ENCODE measurements at regions not wholly inside any gene's neighbourhood (a gene's known extent, or its start where the extent isn't known, plus 50 kb on each side); places are given as distances from the start of the nearest gene placed in this dataset.

- ChIA-PET POLR2A (no interaction called here), CTCF (no interaction called here)
- Mint-ChIP-seq H3K36me3 (ENCODE audit: low read depth) (no peaks in the 10 kb centered on the region), H3K4me1 (ENCODE audit: low read depth) (no peaks in the 10 kb centered on the region), H3K27ac (no peak overlapping the region), H3K4me3 (no peak overlapping the region), H3K27me3 (peaks cover 9% of the 10 kb centered on the region), H3K9me3 (no peaks in the 10 kb centered on the region)
- H3K4me3 ChIP-seq (ENCODE audit: low read length) = no peak overlapping the region
- H3K4me1 ChIP-seq (ENCODE audit: insufficient read depth, low read length) = no peaks in the 10 kb centered on the region
- no peak overlapping the region for H3K27ac ChIP-seq (ENCODE audit: low read depth in 1 of 2, low read length in 2 of 2)
- no peaks in the 10 kb centered on the region for H3K36me3 ChIP-seq (ENCODE audit: insufficient read depth, low read length)
- ATAC-seq (ENCODE audit: poor library complexity) (no peak), DNase-seq (no peak)
- H3K9me3 ChIP-seq (ENCODE audit: control insufficient read depth in 1 of 2, insufficient read depth in 1 of 2, low read length in 2 of 2) = no peaks in the 10 kb centered on the region
- TF ChIP-seq, protein P1, sequence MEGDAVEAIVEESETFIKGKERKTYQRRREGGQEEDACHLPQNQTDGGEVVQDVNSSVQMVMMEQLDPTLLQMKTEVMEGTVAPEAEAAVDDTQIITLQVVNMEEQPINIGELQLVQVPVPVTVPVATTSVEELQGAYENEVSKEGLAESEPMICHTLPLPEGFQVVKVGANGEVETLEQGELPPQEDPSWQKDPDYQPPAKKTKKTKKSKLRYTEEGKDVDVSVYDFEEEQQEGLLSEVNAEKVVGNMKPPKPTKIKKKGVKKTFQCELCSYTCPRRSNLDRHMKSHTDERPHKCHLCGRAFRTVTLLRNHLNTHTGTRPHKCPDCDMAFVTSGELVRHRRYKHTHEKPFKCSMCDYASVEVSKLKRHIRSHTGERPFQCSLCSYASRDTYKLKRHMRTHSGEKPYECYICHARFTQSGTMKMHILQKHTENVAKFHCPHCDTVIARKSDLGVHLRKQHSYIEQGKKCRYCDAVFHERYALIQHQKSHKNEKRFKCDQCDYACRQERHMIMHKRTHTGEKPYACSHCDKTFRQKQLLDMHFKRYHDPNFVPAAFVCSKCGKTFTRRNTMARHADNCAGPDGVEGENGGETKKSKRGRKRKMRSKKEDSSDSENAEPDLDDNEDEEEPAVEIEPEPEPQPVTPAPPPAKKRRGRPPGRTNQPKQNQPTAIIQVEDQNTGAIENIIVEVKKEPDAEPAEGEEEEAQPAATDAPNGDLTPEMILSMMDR (IDR thresholded peaks at IDR 0.05) = no peak
- no peaks in the 10 kb centered on the region for H3K27me3 ChIP-seq (ENCODE audit: control insufficient read depth in 1 of 2, insufficient read depth in 2 of 2, low read length in 2 of 2)
- intact Hi-C loops (cut with DNase I, micrococcal nuclease) = no loop called here
Measured at GRCh38 chr18:75896865-75897264, 469.4 kb upstream of the SMIM21 start.

GRCh38 chr18:75895135-75895534 is 467.6 kb upstream of the SMIM21 start:
- ChIA-PET CTCF (no interaction called here), POLR2A (no interaction called here)
- TF ChIP-seq, protein P1 (IDR thresholded peaks at IDR 0.05) = no peak
- no peaks in the 10 kb centered on the region for H3K4me1 Mint-ChIP-seq (ENCODE audit: low read depth)
- H3K27me3 Mint-ChIP-seq = peaks cover 13% of the 10 kb centered on the region
- H3K27ac Mint-ChIP-seq = no peak overlapping the region
- Histone ChIP-seq H3K27ac (ENCODE audit: low read depth in 1 of 2, low read length in 2 of 2) (no peak overlapping the region), H3K4me3 (ENCODE audit: low read length) (no peak overlapping the region), H3K27me3 (ENCODE audit: control insufficient read depth in 1 of 2, insufficient read depth in 2 of 2, low read length in 2 of 2) (no peaks in the 10 kb centered on the region), H3K4me1 (ENCODE audit: insufficient read depth, low read length) (no peaks in the 10 kb centered on the region), H3K9me3 (ENCODE audit: control insufficient read depth in 1 of 2, insufficient read depth in 1 of 2, low read length in 2 of 2) (no peaks in the 10 kb centered on the region), H3K36me3 (ENCODE audit: insufficient read depth, low read length) (no peaks in the 10 kb centered on the region)
- no peak overlapping the region for H3K4me3 Mint-ChIP-seq
- no peaks in the 10 kb centered on the region for H3K9me3 Mint-ChIP-seq
- intact Hi-C loops (cut with DNase I, micrococcal nuclease) = no loop called here
- ATAC-seq (ENCODE audit: poor library complexity) (no peak), DNase-seq (no peak)
- no peaks in the 10 kb centered on the region for H3K36me3 Mint-ChIP-seq (ENCODE audit: low read depth)

DNA sequence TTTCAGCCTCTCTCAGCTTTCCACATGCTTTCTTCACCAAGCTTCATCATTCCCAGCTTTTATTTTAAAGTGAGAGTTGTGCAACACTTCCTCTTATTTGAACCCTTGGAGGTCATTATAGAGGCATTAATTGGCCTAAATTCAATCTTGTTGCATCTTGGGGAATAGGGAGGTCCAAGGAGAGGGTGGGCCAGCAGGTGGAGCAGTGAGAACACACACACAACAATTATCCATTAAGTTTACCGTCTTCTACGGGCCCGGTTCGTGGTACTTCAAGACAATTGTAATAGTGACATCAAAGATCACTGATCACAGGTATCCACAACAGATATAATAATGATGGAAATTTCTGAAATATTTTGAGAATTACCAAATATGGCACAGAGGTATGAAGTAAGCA is 457.2 kb upstream of the SMIM21 start:
- POLR2A ChIA-PET = no interaction called here
- CTCF ChIA-PET = no interaction called here
- TF ChIP-seq, protein P1 (IDR thresholded peaks at IDR 0.05) = no peak

More for the DNA sequence above, 457.2 kb upstream of the SMIM21 start:
- ATAC-seq (ENCODE audit: poor library complexity) = no peak
- Histone ChIP-seq H3K9me3 (ENCODE audit: control insufficient read depth in 1 of 2, insufficient read depth in 1 of 2, low read length in 2 of 2) (peaks cover 0 to 3% of the 10 kb centered on the region in 2 experiments), H3K4me1 (ENCODE audit: insufficient read depth, low read length) (no peaks in the 10 kb centered on the region), H3K27ac (ENCODE audit: low read depth in 1 of 2, low read length in 2 of 2) (no peak overlapping the region), H3K4me3 (ENCODE audit: low read length) (no peak overlapping the region), H3K36me3 (ENCODE audit: insufficient read depth, low read length) (no peaks in the 10 kb centered on the region), H3K27me3 (ENCODE audit: control insufficient read depth in 1 of 2, insufficient read depth in 2 of 2, low read length in 2 of 2) (no peaks in the 10 kb centered on the region)
- DNase-seq = no peak
- H3K9me3 Mint-ChIP-seq = no peaks in the 10 kb centered on the region
- H3K27ac Mint-ChIP-seq = no peak overlapping the region
- H3K4me1 Mint-ChIP-seq (ENCODE audit: low read depth) = no peaks in the 10 kb centered on the region
- intact Hi-C loops (cut with DNase I, micrococcal nuclease) = loop anchor here in 1 of 2 experiments (5.0 kb wide), 1 partner anchor 463 kb away; no protein-coding TSS in a partner anchor
- H3K27me3 Mint-ChIP-seq = no peaks in the 10 kb centered on the region
- H3K36me3 Mint-ChIP-seq (ENCODE audit: low read depth) = no peaks in the 10 kb centered on the region
- H3K4me3 Mint-ChIP-seq = no peak overlapping the region
